ENCODE measurements at regions not wholly inside any gene's neighbourhood (a gene's known extent, or its start where the extent isn't known, plus 50 kb on each side); places are given as distances from the start of the nearest gene placed in this dataset.

DNA sequence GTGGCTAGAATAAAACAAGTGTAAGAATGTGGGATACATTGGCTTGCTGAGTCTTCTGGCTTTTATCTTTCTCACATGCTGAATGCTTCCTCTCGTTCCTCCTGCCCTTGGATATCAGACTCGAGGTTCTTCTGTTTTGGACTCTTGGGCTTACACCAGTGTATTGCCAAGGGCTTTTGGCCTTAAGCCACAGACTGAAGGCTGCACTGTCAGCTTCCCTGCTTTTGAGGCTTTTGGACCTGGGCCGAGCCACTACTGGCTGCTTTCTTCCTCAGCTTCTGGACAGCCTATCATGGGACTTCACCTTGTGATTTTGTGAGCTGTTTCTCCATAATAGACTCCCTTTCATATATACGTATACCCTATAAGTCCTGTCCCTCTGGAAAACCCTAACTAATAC lies 300.9 kb upstream of the STXBP6 start:
- Histone ChIP-seq H3K4me3 (replicated peaks in 1 of 3; ENCODE audit: insufficient read depth in 1 of 3, low read depth in 2 of 3, low read length in 3 of 3) (no peak overlapping the region), H4K20me1 (ENCODE audit: insufficient read depth, low read length) (no peaks in the 10 kb centered on the region), H3K27ac (ENCODE audit: extremely low read length, insufficient read depth, low read length) (no peak overlapping the region), H3K9me3 (ENCODE audit: low read length) (peaks cover 86% of the 10 kb centered on the region), H3K4me1 (ENCODE audit: insufficient read depth, low read length) (no peaks in the 10 kb centered on the region), H3K79me2 (ENCODE audit: insufficient read depth, low read length) (no peaks in the 10 kb centered on the region), H2AFZ (ENCODE audit: low read length) (no peak overlapping the region), H3K27me3 (ENCODE audit: control insufficient read depth in 1 of 2, insufficient read depth in 2 of 2, low read length in 2 of 2) (no peaks in the 10 kb centered on the region), H3K36me3 (replicated peaks in 1 of 2; ENCODE audit: control insufficient read depth in 1 of 2, insufficient read depth in 2 of 2, low read length in 2 of 2) (no peaks in the 10 kb centered on the region), H3K4me2 (ENCODE audit: low read depth, low read length) (no peak overlapping the region), H3K9ac (ENCODE audit: insufficient read depth, low read depth, low read length) (no peak overlapping the region)
- DNase-seq (ENCODE audit: low spot score), result no peak
- no TSS peak for BruUV-seq (replicated peaks)
- ChIA-PET CTCF (ENCODE audit: low intra/inter-chr PET ratio, low total read pairs) (no interaction called here), POLR2A (no interaction called here)
- FAIRE-seq, result no peak
- no peak for ATAC-seq
- no peak for TF ChIP-seq TCF7 (IDR thresholded peaks at IDR 0.05; ENCODE audit: low read depth)
- TF ChIP-seq EED (CRISPR knock-in tag; IDR thresholded peaks at IDR 0.05), result 0 out of 2 replicates have a peak, but pooled peaks have one; percentile 36
- 2% methylated on average over 4 of the region's 4 CpGs for WGBS (ENCODE audit: low lambda C conversion rate)
- in situ Hi-C loops (cut with HindIII; ENCODE audit: extremely low pct_ligation_motif_present, low pct_unique_long_range_greater_than_20kb) (no loop called here), intact Hi-C loops (cut with micrococcal nuclease; ENCODE audit: unreplicated experiment) (no loop called here)

DNA sequence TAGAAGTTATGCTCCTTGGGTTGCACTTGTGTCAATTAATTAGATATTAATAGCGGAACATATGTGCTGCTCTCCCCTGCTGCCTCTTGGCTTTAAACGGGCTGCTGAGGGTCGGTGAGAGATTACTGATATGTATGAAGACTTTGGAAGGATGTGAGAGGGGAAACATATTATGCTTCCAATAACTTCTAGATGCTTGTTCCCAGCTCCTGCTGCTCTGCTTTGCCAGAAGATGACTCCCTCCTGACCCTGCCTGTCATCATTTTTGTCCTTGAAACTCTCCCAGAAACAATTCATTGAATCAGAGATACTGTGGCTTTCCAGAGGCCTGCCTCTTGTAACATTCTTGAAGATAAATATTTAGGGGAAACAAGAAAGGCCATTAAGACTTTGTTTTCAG lies 300.1 kb upstream of the STXBP6 start:
- Histone ChIP-seq H2AFZ (ENCODE audit: low read length) (no peak overlapping the region), H3K36me3 (replicated peaks in 1 of 2; ENCODE audit: control insufficient read depth in 1 of 2, insufficient read depth in 2 of 2, low read length in 2 of 2) (no peaks in the 10 kb centered on the region), H3K9ac (ENCODE audit: insufficient read depth, low read depth, low read length) (no peak overlapping the region), H3K4me2 (ENCODE audit: low read depth, low read length) (no peak overlapping the region), H3K9me3 (ENCODE audit: low read length) (peaks cover 88% of the 10 kb centered on the region), H3K27me3 (ENCODE audit: control insufficient read depth in 1 of 2, insufficient read depth in 2 of 2, low read length in 2 of 2) (no peaks in the 10 kb centered on the region), H3K4me1 (ENCODE audit: insufficient read depth, low read length) (no peaks in the 10 kb centered on the region), H4K20me1 (ENCODE audit: insufficient read depth, low read length) (no peaks in the 10 kb centered on the region), H3K79me2 (ENCODE audit: insufficient read depth, low read length) (no peaks in the 10 kb centered on the region), H3K4me3 (replicated peaks in 1 of 3; ENCODE audit: insufficient read depth in 1 of 3, low read depth in 2 of 3, low read length in 3 of 3) (no peak overlapping the region), H3K27ac (ENCODE audit: extremely low read length, insufficient read depth, low read length) (no peak overlapping the region)
- intact Hi-C loops (cut with micrococcal nuclease; ENCODE audit: unreplicated experiment), result no loop called here
- no TSS peak for BruUV-seq (replicated peaks)
- WGBS (ENCODE audit: low lambda C conversion rate), result 12% methylated on average over 3 of the region's 3 CpGs
- DNase-seq (ENCODE audit: low spot score), result no peak
- CTCF ChIA-PET (ENCODE audit: low intra/inter-chr PET ratio, low total read pairs), result no interaction called here
- POLR2A ChIA-PET, result no interaction called here
- in situ Hi-C loops (cut with HindIII; ENCODE audit: extremely low pct_ligation_motif_present, low pct_unique_long_range_greater_than_20kb), result no loop called here
- ATAC-seq, result no peak
- no peak for FAIRE-seq
- TF ChIP-seq ZKSCAN1 (IDR thresholded peaks at IDR 0.05; ENCODE audit: low read length) (no peak), ZNF205 (CRISPR knock-in tag; IDR thresholded peaks at IDR 0.05) (no peak), SP4 (CRISPR knock-in tag; IDR thresholded peaks at IDR 0.05) (no peak), ADNP (CRISPR knock-in tag; IDR thresholded peaks at IDR 0.05) (no peak), U2AF2 (IDR thresholded peaks at IDR 0.05; ENCODE audit: low read depth, low read length) (no peak), GFI1 (CRISPR knock-in tag; IDR thresholded peaks at IDR 0.05; ENCODE audit: borderline replicate concordance) (no peak), RARG (CRISPR knock-in tag; IDR thresholded peaks at IDR 0.05; ENCODE audit: low read depth) (no peak), ZNF598 (CRISPR knock-in tag; IDR thresholded peaks at IDR 0.05; ENCODE audit: borderline replicate concordance) (no peak)
- TF ChIP-seq, protein P1, sequence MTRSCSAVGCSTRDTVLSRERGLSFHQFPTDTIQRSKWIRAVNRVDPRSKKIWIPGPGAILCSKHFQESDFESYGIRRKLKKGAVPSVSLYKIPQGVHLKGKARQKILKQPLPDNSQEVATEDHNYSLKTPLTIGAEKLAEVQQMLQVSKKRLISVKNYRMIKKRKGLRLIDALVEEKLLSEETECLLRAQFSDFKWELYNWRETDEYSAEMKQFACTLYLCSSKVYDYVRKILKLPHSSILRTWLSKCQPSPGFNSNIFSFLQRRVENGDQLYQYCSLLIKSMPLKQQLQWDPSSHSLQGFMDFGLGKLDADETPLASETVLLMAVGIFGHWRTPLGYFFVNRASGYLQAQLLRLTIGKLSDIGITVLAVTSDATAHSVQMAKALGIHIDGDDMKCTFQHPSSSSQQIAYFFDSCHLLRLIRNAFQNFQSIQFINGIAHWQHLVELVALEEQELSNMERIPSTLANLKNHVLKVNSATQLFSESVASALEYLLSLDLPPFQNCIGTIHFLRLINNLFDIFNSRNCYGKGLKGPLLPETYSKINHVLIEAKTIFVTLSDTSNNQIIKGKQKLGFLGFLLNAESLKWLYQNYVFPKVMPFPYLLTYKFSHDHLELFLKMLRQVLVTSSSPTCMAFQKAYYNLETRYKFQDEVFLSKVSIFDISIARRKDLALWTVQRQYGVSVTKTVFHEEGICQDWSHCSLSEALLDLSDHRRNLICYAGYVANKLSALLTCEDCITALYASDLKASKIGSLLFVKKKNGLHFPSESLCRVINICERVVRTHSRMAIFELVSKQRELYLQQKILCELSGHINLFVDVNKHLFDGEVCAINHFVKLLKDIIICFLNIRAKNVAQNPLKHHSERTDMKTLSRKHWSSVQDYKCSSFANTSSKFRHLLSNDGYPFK (CRISPR knock-in tag; IDR thresholded peaks at IDR 0.05; ENCODE audit: borderline replicate concordance), result no peak
- TF ChIP-seq, protein P2, sequence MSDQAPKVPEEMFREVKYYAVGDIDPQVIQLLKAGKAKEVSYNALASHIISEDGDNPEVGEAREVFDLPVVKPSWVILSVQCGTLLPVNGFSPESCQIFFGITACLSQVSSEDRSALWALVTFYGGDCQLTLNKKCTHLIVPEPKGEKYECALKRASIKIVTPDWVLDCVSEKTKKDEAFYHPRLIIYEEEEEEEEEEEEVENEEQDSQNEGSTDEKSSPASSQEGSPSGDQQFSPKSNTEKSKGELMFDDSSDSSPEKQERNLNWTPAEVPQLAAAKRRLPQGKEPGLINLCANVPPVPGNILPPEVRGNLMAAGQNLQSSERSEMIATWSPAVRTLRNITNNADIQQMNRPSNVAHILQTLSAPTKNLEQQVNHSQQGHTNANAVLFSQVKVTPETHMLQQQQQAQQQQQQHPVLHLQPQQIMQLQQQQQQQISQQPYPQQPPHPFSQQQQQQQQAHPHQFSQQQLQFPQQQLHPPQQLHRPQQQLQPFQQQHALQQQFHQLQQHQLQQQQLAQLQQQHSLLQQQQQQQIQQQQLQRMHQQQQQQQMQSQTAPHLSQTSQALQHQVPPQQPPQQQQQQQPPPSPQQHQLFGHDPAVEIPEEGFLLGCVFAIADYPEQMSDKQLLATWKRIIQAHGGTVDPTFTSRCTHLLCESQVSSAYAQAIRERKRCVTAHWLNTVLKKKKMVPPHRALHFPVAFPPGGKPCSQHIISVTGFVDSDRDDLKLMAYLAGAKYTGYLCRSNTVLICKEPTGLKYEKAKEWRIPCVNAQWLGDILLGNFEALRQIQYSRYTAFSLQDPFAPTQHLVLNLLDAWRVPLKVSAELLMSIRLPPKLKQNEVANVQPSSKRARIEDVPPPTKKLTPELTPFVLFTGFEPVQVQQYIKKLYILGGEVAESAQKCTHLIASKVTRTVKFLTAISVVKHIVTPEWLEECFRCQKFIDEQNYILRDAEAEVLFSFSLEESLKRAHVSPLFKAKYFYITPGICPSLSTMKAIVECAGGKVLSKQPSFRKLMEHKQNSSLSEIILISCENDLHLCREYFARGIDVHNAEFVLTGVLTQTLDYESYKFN (CRISPR knock-in tag; conservative IDR thresholded peaks at IDR 0.05), result no peak
- TF ChIP-seq, protein P3, sequence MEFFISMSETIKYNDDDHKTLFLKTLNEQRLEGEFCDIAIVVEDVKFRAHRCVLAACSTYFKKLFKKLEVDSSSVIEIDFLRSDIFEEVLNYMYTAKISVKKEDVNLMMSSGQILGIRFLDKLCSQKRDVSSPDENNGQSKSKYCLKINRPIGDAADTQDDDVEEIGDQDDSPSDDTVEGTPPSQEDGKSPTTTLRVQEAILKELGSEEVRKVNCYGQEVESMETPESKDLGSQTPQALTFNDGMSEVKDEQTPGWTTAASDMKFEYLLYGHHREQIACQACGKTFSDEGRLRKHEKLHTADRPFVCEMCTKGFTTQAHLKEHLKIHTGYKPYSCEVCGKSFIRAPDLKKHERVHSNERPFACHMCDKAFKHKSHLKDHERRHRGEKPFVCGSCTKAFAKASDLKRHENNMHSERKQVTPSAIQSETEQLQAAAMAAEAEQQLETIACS (CRISPR knock-in tag; IDR thresholded peaks at IDR 0.05), result no peak

Measured in HepG2 (cell line).